Urinary bladder (tissue), 3 donors: ENCODE measurements at regions not wholly inside any gene's neighbourhood (a gene's known extent, or its start where the extent isn't known, plus 50 kb on each side); places are given as distances from the start of the nearest gene placed in this dataset.

Experiments used
- DNase-seq: peaks from one replicate; pipeline ENCODE4 v3.0.0-alpha.2; 2015; ENCODE audit errors: extremely low spot score
- H3K27ac ChIP-seq: one replicate; pipeline ENCODE4 v1.5.1; 2013; ENCODE audit warnings: low read depth, mild to moderate bottlenecking, moderate library complexity
- H3K36me3 ChIP-seq: one replicate; pipeline ENCODE4 v1.6.1; 2013; ENCODE audit warnings: mild to moderate bottlenecking, moderate library complexity; ENCODE audit not compliant: insufficient read depth
- H3K4me1 ChIP-seq: one replicate; pipeline ENCODE4 v1.6.1; 2013; ENCODE audit warnings: mild to moderate bottlenecking, moderate library complexity; ENCODE audit not compliant: insufficient read depth
- H3K4me3 ChIP-seq: one replicate; pipeline ENCODE4 v1.5.1; 2013; ENCODE audit warnings: low read depth, low read length
- WGBS: extraction: QIAGEN DNeasy Blood & Tissue Kit; methylation state at CpG from one replicate; pipeline ENCODE4 v1.1.7; 2013; 5-methylcytosine and 5-hydroxymethylcytosine counted together
- donor health status: healthy with polysubstance abuse.
- donor health status: healthy.

DNA sequence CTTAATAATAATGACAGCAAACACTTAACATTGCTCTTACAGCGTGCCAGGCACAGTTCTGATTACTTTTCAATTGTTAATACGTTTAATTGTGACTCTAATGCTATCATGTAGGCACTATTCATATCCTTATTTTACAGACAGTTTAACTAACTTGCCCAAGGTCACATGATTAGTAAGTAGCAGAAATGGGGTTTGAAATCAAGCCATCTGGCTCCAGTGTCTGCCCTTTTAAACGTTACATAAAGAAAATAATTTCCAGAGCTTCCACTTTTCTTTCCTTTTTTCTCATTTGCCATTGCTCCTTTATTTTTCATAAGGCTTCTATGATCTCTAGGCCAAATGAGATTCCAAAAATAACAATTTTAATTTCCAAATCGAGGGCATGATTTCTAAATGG is 50.6 kb upstream of the IKZF2 start:
- Histone ChIP-seq H3K4me1 (no peaks in the 10 kb centered on the region), H3K36me3 (no peaks in the 10 kb centered on the region), H3K27ac (no peak overlapping the region), H3K4me3 (no peak overlapping the region)
- no peak for DNase-seq
- WGBS: 46% methylated on average over 4 of the region's 4 CpGs

GRCh38 chr2:213205944-213206343 is 54.5 kb upstream of the IKZF2 start:
- Histone ChIP-seq H3K27ac (no peak overlapping the region), H3K4me3 (no peak overlapping the region), H3K4me1 (no peaks in the 10 kb centered on the region), H3K36me3 (no peaks in the 10 kb centered on the region)
- no peak for DNase-seq
- 92% methylated on average over 1 of the region's 1 CpG for WGBS

- Histone ChIP-seq H3K4me1 (no peaks in the 10 kb centered on the region), H3K27ac (no peak overlapping the region), H3K36me3 (no peaks in the 10 kb centered on the region), H3K4me3 (no peak overlapping the region)
- DNase-seq: no peak
- 96% methylated on average over 6 of the region's 6 CpGs for WGBS
These were observed 61.8 kb upstream of the IKZF2 start for GRCh38 chr2:213213186-213213585.

DNA sequence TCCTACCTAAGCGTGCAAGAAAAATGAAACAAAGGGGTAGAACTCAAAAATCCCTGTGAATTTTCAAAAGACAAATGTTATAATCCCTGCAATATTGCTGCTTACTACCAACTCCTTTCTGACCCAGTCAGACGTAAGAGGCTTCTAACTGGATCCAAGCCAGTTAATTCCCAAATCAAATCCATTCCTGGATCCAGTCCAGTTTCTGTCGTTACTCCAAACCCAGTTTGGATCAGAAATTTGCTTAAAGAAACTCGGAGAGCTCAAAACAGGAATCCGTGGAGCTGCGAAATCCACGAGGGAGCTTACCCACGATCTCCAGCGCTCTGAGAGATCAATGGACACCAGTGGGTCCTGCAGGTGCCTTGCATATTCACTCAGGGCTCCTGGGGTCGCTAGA is 62.8 kb upstream of the IKZF2 start:
- WGBS: 64% methylated on average over 10 of the region's 10 CpGs
- no peak for DNase-seq
- H3K4me3 ChIP-seq: no peak overlapping the region
- no peak overlapping the region for H3K27ac ChIP-seq
- no peaks in the 10 kb centered on the region for H3K36me3 ChIP-seq
- no peaks in the 10 kb centered on the region for H3K4me1 ChIP-seq

- no peak overlapping the region for H3K4me3 ChIP-seq
- DNase-seq: peak; percentile 35
- WGBS: 65% methylated on average over 5 of the region's 5 CpGs
- H3K4me1 ChIP-seq: no peaks in the 10 kb centered on the region
- no peak overlapping the region for H3K27ac ChIP-seq
- no peaks in the 10 kb centered on the region for H3K36me3 ChIP-seq
These were observed 65.0 kb upstream of the IKZF2 start for GRCh38 chr2:213216461-213216860.

DNA sequence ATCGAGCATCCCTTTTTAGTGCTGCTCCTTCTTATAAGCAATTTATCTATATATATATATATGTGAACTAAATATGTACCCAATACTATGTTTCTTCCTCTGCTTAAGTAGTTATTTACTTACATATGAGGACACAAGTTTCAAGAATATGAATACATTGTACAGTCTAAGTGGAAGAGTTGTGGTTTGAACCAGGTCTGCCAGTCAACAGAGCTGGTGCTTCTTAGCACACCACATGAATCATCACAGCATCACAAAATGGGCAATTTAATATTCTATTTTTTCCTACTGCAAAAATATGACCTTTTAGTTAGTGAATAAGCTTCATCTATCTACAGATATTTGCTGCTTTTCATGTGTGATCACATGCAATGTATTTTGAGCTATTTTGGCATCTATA is 64.4 kb upstream of the SPAG16 start:
- Histone ChIP-seq H3K27ac (no peak overlapping the region), H3K36me3 (no peaks in the 10 kb centered on the region), H3K4me3 (no peak overlapping the region), H3K4me1 (no peaks in the 10 kb centered on the region)
- 84% methylated on average over 1 of the region's 1 CpG for WGBS
- DNase-seq: no peak

GRCh38 chr2:213220967-213221603 is 63.2 kb upstream of the SPAG16 start:
- no peak overlapping the region for H3K4me3 ChIP-seq
- H3K36me3 ChIP-seq: no peaks in the 10 kb centered on the region
- no peak for DNase-seq
- 88% methylated on average over 3 of the region's 3 CpGs for WGBS
- H3K4me1 ChIP-seq: no peaks in the 10 kb centered on the region
- H3K27ac ChIP-seq: no peak overlapping the region

DNA sequence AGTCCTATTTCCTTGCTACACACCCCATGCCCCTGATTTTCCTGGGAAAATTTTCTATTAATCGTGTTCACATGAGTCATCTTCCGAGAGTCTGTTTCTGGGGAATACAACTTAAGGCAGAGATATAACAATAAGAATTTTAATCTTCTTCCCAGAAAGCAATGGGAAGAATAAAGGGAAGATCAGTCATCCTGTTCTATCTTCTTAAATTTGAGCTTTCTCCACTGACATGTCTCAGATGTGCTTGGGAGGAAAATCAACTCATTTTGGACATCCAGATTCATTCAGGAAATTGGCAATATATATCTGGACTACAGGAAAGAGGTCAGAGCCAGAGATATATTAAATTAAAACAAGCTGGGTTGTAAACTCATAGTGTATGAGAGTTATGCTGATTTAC is 62.3 kb upstream of the SPAG16 start:
- 72% methylated on average over 2 of the region's 2 CpGs for WGBS
- DNase-seq: no peak
- Histone ChIP-seq H3K36me3 (no peaks in the 10 kb centered on the region), H3K4me3 (no peak overlapping the region), H3K4me1 (no peaks in the 10 kb centered on the region), H3K27ac (no peak overlapping the region)

- no peak overlapping the region for H3K4me3 ChIP-seq
- WGBS: 69% methylated on average over 2 of the region's 2 CpGs
These were observed 59.9 kb upstream of the SPAG16 start for GRCh38 chr2:213224366-213224765.

GRCh38 chr2:213225866-213226265 is 58.4 kb upstream of the SPAG16 start:
- DNase-seq: no peak

More at GRCh38 chr2:213224366-213224765, 59.9 kb upstream of the SPAG16 start:
- no peak overlapping the region for H3K27ac ChIP-seq
- no peaks in the 10 kb centered on the region for H3K36me3 ChIP-seq
- H3K4me1 ChIP-seq: no peaks in the 10 kb centered on the region
- no peak for DNase-seq

DNA sequence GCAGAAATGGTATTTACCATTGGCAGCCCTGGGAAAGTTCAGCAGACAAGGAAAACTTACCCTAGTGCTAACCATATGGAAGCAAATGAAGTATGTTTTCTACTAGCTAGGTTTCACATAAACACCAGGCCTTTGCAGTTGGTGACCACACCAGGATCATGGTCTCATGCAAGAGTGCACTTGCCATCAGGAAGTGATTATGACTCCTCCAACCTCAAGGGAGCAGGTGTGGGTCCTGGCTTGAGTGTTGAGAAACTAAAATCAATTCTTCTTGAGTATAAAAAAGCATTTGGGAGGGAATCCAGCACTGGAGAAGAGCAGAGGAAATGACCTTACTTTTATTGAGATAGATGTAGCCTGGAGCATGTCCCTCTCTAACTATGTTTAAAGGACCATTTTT is 56.8 kb upstream of the SPAG16 start:
- Histone ChIP-seq H3K4me1 (no peaks in the 10 kb centered on the region), H3K27ac (no peak overlapping the region), H3K36me3 (no peaks in the 10 kb centered on the region), H3K4me3 (no peak overlapping the region)
- no peak for DNase-seq

More at GRCh38 chr2:213225866-213226265, 58.4 kb upstream of the SPAG16 start:
- Histone ChIP-seq H3K36me3 (no peaks in the 10 kb centered on the region), H3K4me3 (no peak overlapping the region), H3K27ac (no peak overlapping the region), H3K4me1 (no peaks in the 10 kb centered on the region)
- WGBS: 73% methylated on average over 4 of the region's 4 CpGs

DNA sequence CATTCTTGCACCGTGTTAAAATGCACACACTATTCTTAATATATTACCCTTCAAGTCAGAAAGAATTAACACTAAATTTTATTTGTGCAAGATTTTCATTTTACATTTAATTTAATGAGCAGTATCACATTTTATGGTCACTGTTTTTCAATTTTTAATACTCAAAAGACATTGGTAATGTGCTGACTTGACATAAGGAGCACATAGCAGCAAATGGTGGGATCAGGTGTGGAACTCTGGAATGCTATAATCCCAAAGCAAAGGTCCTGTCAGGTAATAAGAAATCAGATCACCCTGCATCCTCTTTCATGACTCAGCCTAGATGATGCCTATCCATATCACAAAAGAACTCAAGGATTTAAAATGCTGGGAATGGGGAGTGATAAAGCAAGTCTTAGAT is 55.6 kb upstream of the SPAG16 start:
- no peaks in the 10 kb centered on the region for H3K4me1 ChIP-seq
- WGBS: 91% methylated on average over 1 of the region's 1 CpG
- H3K4me3 ChIP-seq: no peak overlapping the region
- no peak overlapping the region for H3K27ac ChIP-seq
- no peak for DNase-seq
- H3K36me3 ChIP-seq: no peaks in the 10 kb centered on the region

DNA sequence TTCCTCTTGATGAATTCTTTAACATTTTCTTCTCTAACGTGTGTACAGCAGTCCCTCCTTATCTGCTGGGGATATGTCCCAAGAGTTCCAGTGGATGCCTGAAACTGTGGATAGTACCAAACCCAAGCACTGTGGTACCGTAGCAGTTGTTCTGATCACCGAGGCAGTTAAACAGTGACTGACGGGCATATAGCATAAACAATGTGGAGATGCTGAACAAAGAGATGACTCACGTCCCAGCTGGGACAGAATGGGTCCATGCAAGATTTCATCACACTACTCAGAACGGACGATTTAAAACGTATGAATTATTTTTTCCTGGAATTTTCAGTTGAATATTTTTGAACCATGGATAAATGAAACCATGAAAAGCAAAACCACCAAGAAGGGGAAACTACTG is 54.5 kb upstream of the SPAG16 start:
- Histone ChIP-seq H3K4me3 (no peak overlapping the region), H3K4me1 (no peaks in the 10 kb centered on the region), H3K36me3 (no peaks in the 10 kb centered on the region), H3K27ac (no peak overlapping the region)
- DNase-seq: no peak
- WGBS: 65% methylated on average over 8 of the region's 8 CpGs

GRCh38 chr2:213231966-213232365 is 52.3 kb upstream of the SPAG16 start:
- no peak overlapping the region for H3K27ac ChIP-seq
- no peaks in the 10 kb centered on the region for H3K4me1 ChIP-seq
- H3K36me3 ChIP-seq: no peaks in the 10 kb centered on the region
- no peak overlapping the region for H3K4me3 ChIP-seq
- WGBS: 90% methylated on average over 1 of the region's 1 CpG
- DNase-seq: no peak
